ENCODE measurements at regions not wholly inside any gene's neighbourhood (a gene's known extent, or its start where the extent isn't known, plus 50 kb on each side); places are given as distances from the start of the nearest gene placed in this dataset.

- TF ChIP-seq POLR2AphosphoS5 (IDR thresholded peaks at IDR 0.05; ENCODE audit: low read depth, low read length) (no peak), FOXM1 (IDR thresholded peaks at IDR 0.05; ENCODE audit: low read depth) (no peak), GATA2 (CRISPR knock-in tag; IDR thresholded peaks at IDR 0.05) (no peak)
These were observed 74.5 kb downstream of the TET3 start for GRCh38 chr2:74059137-74059775.

Data from SK-N-SH (cell line).